ENCODE measurements at regions not wholly inside any gene's neighbourhood (a gene's known extent, or its start where the extent isn't known, plus 50 kb on each side); places are given as distances from the start of the nearest gene placed in this dataset.

GRCh38 chr11:127898422-127899365, 688.7 kb downstream of the ETS1 start:
- Mint-ChIP-seq H3K36me3 (ENCODE audit: low read depth) (peaks cover 14% of the 10 kb centered on the region), H3K4me1 (ENCODE audit: low read depth) (peaks cover 29% of the 10 kb centered on the region), H3K4me3 (no peak overlapping the region), H3K27ac (no peak overlapping the region), H3K27me3 (ENCODE audit: insufficient read depth) (no peaks in the 10 kb centered on the region), H3K9me3 (no peaks in the 10 kb centered on the region)
- no peak for TF ChIP-seq CTCF (IDR thresholded peaks at IDR 0.05)
- DNase-seq, result no peak

- no peak overlapping the region for H3K27ac Mint-ChIP-seq
- DNase-seq, result no peak
- H3K4me3 Mint-ChIP-seq, result no peak overlapping the region
- peaks cover 16% of the 10 kb centered on the region for H3K4me1 Mint-ChIP-seq (ENCODE audit: low read depth)
- no peak for TF ChIP-seq CTCF (IDR thresholded peaks at IDR 0.05)
- H3K27me3 Mint-ChIP-seq (ENCODE audit: insufficient read depth), result no peaks in the 10 kb centered on the region
- H3K9me3 Mint-ChIP-seq, result no peaks in the 10 kb centered on the region
- H3K36me3 Mint-ChIP-seq (ENCODE audit: low read depth), result peaks cover 14% of the 10 kb centered on the region
Observed at GRCh38 chr11:127895776-127896175, 691.6 kb downstream of the ETS1 start.

- Mint-ChIP-seq H3K27me3 (ENCODE audit: insufficient read depth) (no peaks in the 10 kb centered on the region), H3K9me3 (no peaks in the 10 kb centered on the region), H3K27ac (no peak overlapping the region), H3K4me3 (no peak overlapping the region), H3K36me3 (ENCODE audit: low read depth) (peaks cover 12% of the 10 kb centered on the region), H3K4me1 (ENCODE audit: low read depth) (peaks cover 30% of the 10 kb centered on the region)
- TF ChIP-seq CTCF (IDR thresholded peaks at IDR 0.05), result peak; percentile 28; the same call in 1 of the 2 replicates
- DNase-seq, result no peak
Observed at GRCh38 chr11:127894316-127894715, 693.0 kb downstream of the ETS1 start.

- Mint-ChIP-seq H3K36me3 (ENCODE audit: low read depth) (peaks cover 9% of the 10 kb centered on the region), H3K9me3 (peaks cover 8% of the 10 kb centered on the region), H3K4me3 (peak overlapping the region; percentile 43), H3K27me3 (ENCODE audit: insufficient read depth) (no peaks in the 10 kb centered on the region), H3K4me1 (ENCODE audit: low read depth) (peaks cover 34% of the 10 kb centered on the region), H3K27ac (peak overlapping the region; percentile 91)
- TF ChIP-seq CTCF (IDR thresholded peaks at IDR 0.05), result no peak
- DNase-seq, result peak; percentile 77
Observed at GRCh38 chr11:127890030-127890615, 697.2 kb downstream of the ETS1 start.

- Mint-ChIP-seq H3K27me3 (ENCODE audit: insufficient read depth) (no peaks in the 10 kb centered on the region), H3K36me3 (ENCODE audit: low read depth) (peaks cover 9% of the 10 kb centered on the region), H3K4me1 (ENCODE audit: low read depth) (peaks cover 34% of the 10 kb centered on the region), H3K27ac (no peak overlapping the region), H3K9me3 (peaks cover 15% of the 10 kb centered on the region), H3K4me3 (no peak overlapping the region)
- DNase-seq, result no peak
- TF ChIP-seq CTCF (IDR thresholded peaks at IDR 0.05), result no peak
Observed at GRCh38 chr11:127888386-127888785, 699.0 kb downstream of the ETS1 start.
